ENCODE measurements at regions not wholly inside any gene's neighbourhood (a gene's known extent, or its start where the extent isn't known, plus 50 kb on each side); places are given as distances from the start of the nearest gene placed in this dataset.

- Histone ChIP-seq H3K27ac (ENCODE audit: insufficient read depth in 1 of 2, low read depth in 1 of 2, low read length in 2 of 2, poor library complexity in 1 of 2, severe bottlenecking in 2 of 2) (no peak overlapping the region), H3K4me1 (ENCODE audit: control extremely low read depth in 1 of 4, control insufficient read depth in 4 of 4, insufficient read depth in 4 of 4, low read length in 3 of 4) (peaks cover 0 to 58% (median 35%) of the 10 kb centered on the region in 4 experiments), H3K4me3 (ENCODE audit: control insufficient read depth in 1 of 7, extremely low read depth in 1 of 7, insufficient read depth in 4 of 7, low read depth in 2 of 7, low read length in 6 of 7) (no peak overlapping the region), H3K36me3 (ENCODE audit: control insufficient read depth in 4 of 4, insufficient read depth in 4 of 4, low read length in 3 of 4) (peaks cover 0 to 12% (median 0%) of the 10 kb centered on the region in 4 experiments), H3K27me3 (replicated peaks in 2 of 5; ENCODE audit: control insufficient read depth in 4 of 5, insufficient read depth in 5 of 5, low read length in 4 of 5) (no peaks in the 10 kb centered on the region), H3K9me3 (ENCODE audit: control extremely low read depth in 1 of 5, control insufficient read depth in 4 of 5, insufficient read depth in 2 of 5, low read depth in 1 of 5, low read length in 4 of 5) (no peaks in the 10 kb centered on the region)
- CTCF ChIA-PET = interaction anchor here (0.7 to 3.3 kb wide), 12 partner anchors 8 to 447 kb away, joined by 3 to 15 read pairs (median 4); no protein-coding TSS in a partner anchor
- POLR2A ChIA-PET = interaction anchor here (1.0 kb wide), 1 partner anchor 19 kb away, joined by 3 read pairs; no protein-coding TSS in a partner anchor
- peak in 1 of 3 donors; percentile 9 for DNase-seq
- 83% methylated on average over 8 of the region's 9 CpGs for WGBS (ENCODE audit: insufficient coverage)
Measured at GRCh38 chr16:11411059-11411550, 65.8 kb downstream of the RMI2 start.

GRCh38 chr16:11412175-11412904 is 67.1 kb downstream of the RMI2 start:
- H3K4me3 ChIP-seq (ENCODE audit: control insufficient read depth in 1 of 7, extremely low read depth in 1 of 7, insufficient read depth in 4 of 7, low read depth in 2 of 7, low read length in 6 of 7) = no peak overlapping the region
- ChIA-PET CTCF (interaction anchor here (1.0 to 3.3 kb wide), 8 partner anchors 12 to 448 kb away, joined by 3 to 15 read pairs (median 4); no protein-coding TSS in a partner anchor), POLR2A (no interaction called here)
- peaks cover 0 to 59% (median 35%) of the 10 kb centered on the region in 4 experiments for H3K4me1 ChIP-seq (ENCODE audit: control extremely low read depth in 1 of 4, control insufficient read depth in 4 of 4, insufficient read depth in 4 of 4, low read length in 3 of 4)
- no peak overlapping the region for H3K27ac ChIP-seq (ENCODE audit: insufficient read depth in 1 of 2, low read depth in 1 of 2, low read length in 2 of 2, poor library complexity in 1 of 2, severe bottlenecking in 2 of 2)
- 85% methylated on average over 9 of the region's 10 CpGs for WGBS (ENCODE audit: insufficient coverage)
- H3K27me3 ChIP-seq (replicated peaks in 2 of 5; ENCODE audit: control insufficient read depth in 4 of 5, insufficient read depth in 5 of 5, low read length in 4 of 5) = no peaks in the 10 kb centered on the region
- H3K9me3 ChIP-seq (ENCODE audit: control extremely low read depth in 1 of 5, control insufficient read depth in 4 of 5, insufficient read depth in 2 of 5, low read depth in 1 of 5, low read length in 4 of 5) = no peaks in the 10 kb centered on the region
- peaks cover 0 to 13% (median under 1%) of the 10 kb centered on the region in 4 experiments for H3K36me3 ChIP-seq (ENCODE audit: control insufficient read depth in 4 of 4, insufficient read depth in 4 of 4, low read length in 3 of 4)
- no peak for DNase-seq

GRCh38 chr16:11412965-11413887 is 68.0 kb downstream of the RMI2 start:
- Histone ChIP-seq H3K9me3 (ENCODE audit: control extremely low read depth in 1 of 5, control insufficient read depth in 4 of 5, insufficient read depth in 2 of 5, low read depth in 1 of 5, low read length in 4 of 5) (no peaks in the 10 kb centered on the region), H3K27ac (ENCODE audit: insufficient read depth in 1 of 2, low read depth in 1 of 2, low read length in 2 of 2, poor library complexity in 1 of 2, severe bottlenecking in 2 of 2) (no peak overlapping the region), H3K36me3 (ENCODE audit: control insufficient read depth in 4 of 4, insufficient read depth in 4 of 4, low read length in 3 of 4) (peaks cover 0 to 15% (median under 1%) of the 10 kb centered on the region in 4 experiments), H3K27me3 (replicated peaks in 2 of 5; ENCODE audit: control insufficient read depth in 4 of 5, insufficient read depth in 5 of 5, low read length in 4 of 5) (no peaks in the 10 kb centered on the region), H3K4me1 (ENCODE audit: control extremely low read depth in 1 of 4, control insufficient read depth in 4 of 4, insufficient read depth in 4 of 4, low read length in 3 of 4) (peaks cover 0 to 60% (median 33%) of the 10 kb centered on the region in 4 experiments), H3K4me3 (ENCODE audit: control insufficient read depth in 1 of 7, extremely low read depth in 1 of 7, insufficient read depth in 4 of 7, low read depth in 2 of 7, low read length in 6 of 7) (no peak overlapping the region)
- CTCF ChIA-PET = interaction anchor here (0.5 to 2.2 kb wide), 3 partner anchors 15 to 1042 kb away, joined by 3 to 4 read pairs (median 3); no protein-coding TSS in a partner anchor
- POLR2A ChIA-PET = no interaction called here
- 97% methylated on average over 14 of the region's 15 CpGs for WGBS (ENCODE audit: insufficient coverage)
- no peak for DNase-seq

- 99% methylated on average over 10 of the region's 11 CpGs for WGBS (ENCODE audit: insufficient coverage)
- POLR2A ChIA-PET = no interaction called here
- no peak for DNase-seq
- CTCF ChIA-PET = interaction anchor here (0.5 kb wide), 1 partner anchor 1041 kb away, joined by 3 read pairs; no protein-coding TSS in a partner anchor
- Histone ChIP-seq H3K9me3 (ENCODE audit: control extremely low read depth in 1 of 5, control insufficient read depth in 4 of 5, insufficient read depth in 2 of 5, low read depth in 1 of 5, low read length in 4 of 5) (no peaks in the 10 kb centered on the region), H3K4me1 (ENCODE audit: control extremely low read depth in 1 of 4, control insufficient read depth in 4 of 4, insufficient read depth in 4 of 4, low read length in 3 of 4) (peaks cover 0 to 52% (median 27%) of the 10 kb centered on the region in 4 experiments), H3K27ac (ENCODE audit: insufficient read depth in 1 of 2, low read depth in 1 of 2, low read length in 2 of 2, poor library complexity in 1 of 2, severe bottlenecking in 2 of 2) (no peak overlapping the region), H3K27me3 (replicated peaks in 2 of 5; ENCODE audit: control insufficient read depth in 4 of 5, insufficient read depth in 5 of 5, low read length in 4 of 5) (no peaks in the 10 kb centered on the region), H3K4me3 (ENCODE audit: control insufficient read depth in 1 of 7, extremely low read depth in 1 of 7, insufficient read depth in 4 of 7, low read depth in 2 of 7, low read length in 6 of 7) (no peak overlapping the region), H3K36me3 (ENCODE audit: control insufficient read depth in 4 of 4, insufficient read depth in 4 of 4, low read length in 3 of 4) (peaks cover 0 to 15% (median under 1%) of the 10 kb centered on the region in 4 experiments)
Measured at GRCh38 chr16:11413907-11414595, 68.8 kb downstream of the RMI2 start.

GRCh38 chr16:11414815-11415775 is 69.8 kb downstream of the RMI2 start:
- CTCF ChIA-PET = interaction anchor here (1.9 kb wide), 1 partner anchor 9 kb away, joined by 4 read pairs; no protein-coding TSS in a partner anchor
- peaks cover 0 to 15% (median under 1%) of the 10 kb centered on the region in 4 experiments for H3K36me3 ChIP-seq (ENCODE audit: control insufficient read depth in 4 of 4, insufficient read depth in 4 of 4, low read length in 3 of 4)
- POLR2A ChIA-PET = no interaction called here
- H3K4me3 ChIP-seq (ENCODE audit: control insufficient read depth in 1 of 7, extremely low read depth in 1 of 7, insufficient read depth in 4 of 7, low read depth in 2 of 7, low read length in 6 of 7) = no peak overlapping the region
- H3K27me3 ChIP-seq (replicated peaks in 2 of 5; ENCODE audit: control insufficient read depth in 4 of 5, insufficient read depth in 5 of 5, low read length in 4 of 5) = no peaks in the 10 kb centered on the region
- WGBS (ENCODE audit: insufficient coverage) = 89% methylated on average over 17 of the region's 21 CpGs
- H3K27ac ChIP-seq (ENCODE audit: insufficient read depth in 1 of 2, low read depth in 1 of 2, low read length in 2 of 2, poor library complexity in 1 of 2, severe bottlenecking in 2 of 2) = no peak overlapping the region
- no peaks in the 10 kb centered on the region for H3K9me3 ChIP-seq (ENCODE audit: control extremely low read depth in 1 of 5, control insufficient read depth in 4 of 5, insufficient read depth in 2 of 5, low read depth in 1 of 5, low read length in 4 of 5)
- peaks cover 0 to 43% (median 18%) of the 10 kb centered on the region in 4 experiments for H3K4me1 ChIP-seq (ENCODE audit: control extremely low read depth in 1 of 4, control insufficient read depth in 4 of 4, insufficient read depth in 4 of 4, low read length in 3 of 4)
- DNase-seq = no peak
